ENCODE measurements at regions not wholly inside any gene's neighbourhood (a gene's known extent, or its start where the extent isn't known, plus 50 kb on each side); places are given as distances from the start of the nearest gene placed in this dataset.

- DNase-seq (ENCODE audit: low spot score), result no peak
These were observed 270.8 kb downstream of the PRDM2 start for GRCh38 chr1:13970631-13971247.

DNA sequence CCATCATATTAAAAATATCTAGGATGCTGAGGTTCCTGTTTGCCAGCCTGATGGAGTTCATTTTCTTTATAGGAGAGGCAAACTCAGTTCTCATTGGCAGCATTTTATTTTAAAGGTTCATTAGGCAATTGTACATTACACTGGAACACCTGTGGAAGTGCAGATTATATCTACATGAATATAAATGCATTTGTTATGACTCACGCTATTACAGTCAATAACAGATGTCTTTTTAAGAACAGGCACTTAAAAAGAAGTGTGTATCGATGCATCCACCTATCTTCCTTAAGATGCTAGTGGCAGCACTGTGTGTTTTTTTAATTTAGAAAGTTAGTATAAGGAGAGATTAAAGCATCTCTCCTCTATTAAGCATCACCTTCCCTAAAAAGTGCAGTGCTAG, 276.5 kb downstream of the PRDM2 start:
- no peak for DNase-seq (ENCODE audit: low spot score)

DNA sequence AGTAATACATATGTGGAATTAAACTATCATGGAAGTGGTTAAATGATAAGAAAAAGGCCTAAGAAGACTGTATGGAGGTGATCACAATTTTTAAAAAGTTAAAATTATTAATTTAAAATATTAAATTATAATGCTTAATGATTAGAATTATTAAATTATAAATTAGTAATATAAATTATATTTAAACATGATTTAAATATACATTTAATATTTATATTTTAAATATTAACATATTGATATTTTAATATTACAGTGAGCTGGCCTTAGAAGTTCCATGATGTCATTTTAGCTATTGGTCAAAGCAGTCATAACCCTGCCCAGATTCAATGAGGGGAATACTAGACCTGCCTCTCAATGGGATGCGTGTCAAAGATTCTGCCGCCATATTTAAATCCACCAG, 281.2 kb downstream of the PRDM2 start:
- DNase-seq (ENCODE audit: low spot score), result no peak

DNA sequence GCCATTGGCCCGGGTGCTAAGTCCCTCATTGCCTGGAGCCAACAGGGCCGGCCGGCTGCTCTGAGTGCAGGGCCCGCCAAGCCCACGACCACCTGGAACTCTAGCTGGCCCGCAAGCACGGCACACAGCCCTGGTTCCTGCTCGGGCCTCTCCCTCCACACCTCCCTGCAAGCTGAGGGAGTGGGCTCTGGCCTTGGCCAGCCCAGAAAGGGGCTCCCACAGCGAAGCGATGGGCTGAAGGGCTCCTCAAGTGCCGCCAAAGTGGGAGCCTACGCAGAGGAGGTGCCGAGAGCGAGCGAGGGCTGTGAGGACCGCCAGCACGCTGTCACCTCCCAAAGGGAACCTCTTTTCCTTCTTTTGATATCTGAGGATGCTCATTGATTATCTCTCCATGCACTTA, 283.4 kb downstream of the PRDM2 start:
- DNase-seq (ENCODE audit: low spot score), result no peak

- DNase-seq (ENCODE audit: low spot score), result no peak
These were observed 291.0 kb downstream of the PRDM2 start for GRCh38 chr1:13990939-13991338.

DNA sequence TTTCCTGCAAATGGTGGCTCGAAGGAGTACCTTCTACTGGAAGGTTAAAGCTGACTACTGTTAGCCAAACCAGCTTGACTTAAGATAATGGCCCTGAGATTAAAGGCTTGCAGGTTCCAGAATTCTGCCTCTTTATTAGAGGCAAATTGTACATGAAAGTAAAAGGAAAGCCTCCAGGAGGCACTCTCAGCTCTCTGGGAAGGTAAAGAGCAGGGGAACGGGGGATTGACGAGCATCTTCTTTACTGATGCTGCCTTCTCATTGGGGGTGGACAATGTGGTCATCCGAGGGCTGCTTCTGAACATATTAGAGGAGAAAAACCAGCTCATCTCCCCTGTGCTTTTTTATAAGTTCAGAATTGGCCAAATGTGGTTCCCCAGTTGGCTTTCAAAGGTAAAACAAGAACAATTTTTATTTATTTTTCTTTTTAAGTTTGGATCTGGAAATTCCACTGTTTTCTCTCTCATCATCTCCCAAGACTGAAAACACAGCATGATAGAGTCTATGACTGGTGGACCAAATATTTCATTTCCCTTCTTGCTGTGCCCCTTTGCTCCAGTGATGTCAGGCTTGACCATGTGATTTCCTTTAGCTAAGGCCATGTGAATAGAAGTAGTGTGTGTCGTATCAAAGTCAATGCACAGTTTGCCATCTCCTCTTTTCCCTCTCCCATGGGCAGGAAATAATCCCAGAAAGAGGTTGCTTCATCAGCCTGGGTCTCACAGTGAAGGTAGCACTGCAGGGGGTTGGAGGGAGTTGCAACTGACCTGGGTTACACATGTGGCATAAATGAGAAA, 292.7 kb downstream of the PRDM2 start:
- no peak for DNase-seq (ENCODE audit: low spot score)

DNA sequence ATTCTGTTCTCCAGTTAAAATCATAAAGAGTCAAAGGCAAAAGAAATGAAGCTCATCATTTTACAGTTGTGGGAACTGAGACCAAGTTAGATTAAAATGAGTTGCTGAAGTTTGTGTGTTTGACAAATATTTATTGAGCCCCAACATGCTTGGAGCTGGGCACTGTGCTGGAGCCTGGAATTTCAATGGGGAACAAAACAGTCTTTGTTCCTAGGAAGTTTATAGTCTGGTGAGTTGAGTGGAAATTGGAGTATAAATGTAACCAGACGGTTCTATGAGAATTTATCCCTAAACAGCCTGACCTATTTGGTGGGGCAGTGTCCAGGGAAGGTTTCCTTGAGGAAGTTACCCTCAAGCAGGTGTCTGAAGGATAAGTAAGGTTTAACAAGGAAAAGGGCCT, 294.4 kb downstream of the PRDM2 start:
- DNase-seq (ENCODE audit: low spot score), result no peak

DNA sequence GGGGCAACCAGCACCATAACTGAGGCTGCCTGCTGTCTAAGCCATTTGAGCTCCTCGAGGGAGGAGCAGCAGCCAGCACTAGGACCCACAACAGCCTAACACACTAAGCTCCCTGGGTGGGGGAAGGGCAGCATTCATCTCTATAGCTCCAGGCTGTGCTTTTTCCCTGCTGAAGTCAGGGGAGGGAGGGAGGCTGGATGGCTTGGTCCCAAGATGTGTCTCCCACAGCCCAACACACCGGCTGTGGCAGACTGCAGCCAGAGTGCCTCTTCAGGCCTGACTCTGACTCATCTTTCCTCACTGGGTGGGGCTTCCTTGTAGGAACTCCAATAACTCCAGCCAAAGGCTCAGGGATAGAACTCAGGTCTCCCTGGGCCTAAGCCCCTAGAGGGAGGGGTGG, 296.3 kb downstream of the PRDM2 start:
- no peak for DNase-seq (ENCODE audit: low spot score)

GRCh38 chr1:14003552-14003951, 303.6 kb downstream of the PRDM2 start:
- no peak for DNase-seq (ENCODE audit: low spot score)

DNA sequence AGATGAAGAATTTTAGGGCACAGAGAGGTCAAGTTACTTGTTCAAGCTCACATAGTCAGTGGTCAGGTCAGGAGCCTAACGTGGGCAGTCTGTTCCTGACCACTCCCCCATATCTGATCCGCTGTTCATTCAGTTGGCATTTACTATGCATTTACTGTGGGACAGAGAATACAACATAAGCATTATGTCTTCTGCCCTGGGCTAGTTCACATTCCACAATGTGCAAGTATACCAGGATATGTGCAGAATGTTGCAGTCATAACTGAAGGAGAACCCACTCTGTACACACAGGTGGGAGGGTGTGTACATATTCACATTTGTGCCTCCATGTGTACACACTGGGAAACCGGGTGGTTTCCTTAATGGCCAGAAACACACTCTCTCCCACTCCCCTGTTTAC, 309.6 kb downstream of the PRDM2 start:
- no peak for DNase-seq (ENCODE audit: low spot score)

GRCh38 chr1:14010476-14010875, 310.5 kb downstream of the PRDM2 start:
- no peak for DNase-seq (ENCODE audit: low spot score)

DNA sequence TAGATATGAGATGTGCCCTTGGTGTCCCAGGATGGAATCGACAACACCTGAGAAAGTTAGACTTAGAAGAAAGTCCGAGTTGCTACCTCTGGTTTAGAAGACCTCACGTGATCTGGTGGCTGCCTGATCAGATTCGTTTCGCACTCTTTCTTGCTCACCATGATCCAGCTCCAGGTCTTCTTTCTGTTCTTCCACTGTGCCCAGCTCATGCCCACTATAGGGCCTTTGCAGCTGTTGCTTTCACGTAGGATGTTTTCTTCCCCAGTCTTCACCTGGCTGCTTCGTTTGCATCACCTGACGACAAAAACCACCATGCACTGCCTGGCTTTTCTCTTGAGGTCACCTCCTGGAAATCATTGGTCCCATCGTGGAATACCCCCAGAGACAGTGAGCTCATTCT, 311.1 kb downstream of the PRDM2 start:
- no peak for DNase-seq (ENCODE audit: low spot score)

GRCh38 chr1:14011888-14012287, 311.9 kb downstream of the PRDM2 start:
- no peak for DNase-seq (ENCODE audit: low spot score)

- DNase-seq (ENCODE audit: low spot score), result no peak
These were observed 314.9 kb downstream of the PRDM2 start for GRCh38 chr1:14014929-14015328.

DNA sequence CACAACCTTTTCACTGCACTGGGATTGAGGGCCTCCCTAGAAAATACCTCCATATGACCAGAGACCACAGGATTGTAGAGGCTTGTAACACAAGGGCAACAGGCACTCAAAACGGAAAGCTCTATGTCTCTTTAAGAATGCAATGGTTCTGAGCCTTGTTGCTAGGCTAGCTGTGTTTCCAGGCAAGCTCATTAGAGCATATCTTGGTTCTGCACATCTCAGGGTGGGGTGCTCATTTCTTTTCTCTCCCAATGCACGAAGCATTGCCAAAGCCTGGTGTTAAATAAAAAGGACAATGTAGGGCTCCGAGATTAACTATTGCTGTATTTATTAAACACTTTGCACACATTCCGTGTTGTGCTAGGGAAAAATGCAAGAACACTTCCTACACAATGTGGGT, 315.9 kb downstream of the PRDM2 start:
- no peak for DNase-seq (ENCODE audit: low spot score)

DNA sequence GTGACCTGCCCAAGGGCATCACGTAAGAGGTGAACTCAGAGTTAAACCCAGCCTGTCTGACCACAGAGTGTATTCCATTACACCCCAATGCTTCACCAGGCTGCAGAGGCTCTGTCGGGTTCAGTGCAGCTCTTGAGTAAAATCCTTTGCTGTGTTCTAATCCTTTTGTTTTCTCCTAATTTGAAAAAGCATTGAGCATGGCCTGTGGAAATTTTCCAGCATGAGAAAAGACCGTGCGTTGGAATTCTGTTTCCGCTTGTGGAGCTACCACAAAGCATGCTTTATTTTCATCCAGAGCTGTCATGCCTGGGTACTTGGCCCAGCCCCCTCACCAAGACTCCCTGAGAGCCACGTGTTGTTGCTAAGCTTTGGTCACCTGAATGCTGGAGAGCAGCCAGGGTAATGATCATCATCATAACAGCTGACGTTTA, 317.6 kb downstream of the PRDM2 start:
- DNase-seq (ENCODE audit: low spot score), result no peak

DNA sequence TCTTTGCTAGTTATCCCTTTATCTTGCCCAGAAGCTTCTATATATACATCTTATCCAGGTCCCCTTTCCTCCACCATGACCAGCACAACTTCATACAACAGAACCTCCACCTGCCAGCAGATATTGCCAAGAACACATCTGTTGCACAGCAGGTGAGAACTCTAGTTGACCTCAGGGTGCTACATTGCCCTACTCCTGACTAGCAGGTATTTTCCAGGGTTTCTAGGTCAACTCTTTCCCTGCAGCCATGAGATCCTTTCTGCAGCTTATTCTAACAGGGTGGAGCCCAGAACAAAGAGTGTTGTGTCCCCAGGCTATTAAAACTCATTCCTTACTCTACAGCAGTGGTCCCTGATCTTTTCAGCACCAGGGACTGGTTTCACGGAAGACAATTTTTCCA, 319.5 kb downstream of the PRDM2 start:
- no peak for DNase-seq (ENCODE audit: low spot score)

DNA sequence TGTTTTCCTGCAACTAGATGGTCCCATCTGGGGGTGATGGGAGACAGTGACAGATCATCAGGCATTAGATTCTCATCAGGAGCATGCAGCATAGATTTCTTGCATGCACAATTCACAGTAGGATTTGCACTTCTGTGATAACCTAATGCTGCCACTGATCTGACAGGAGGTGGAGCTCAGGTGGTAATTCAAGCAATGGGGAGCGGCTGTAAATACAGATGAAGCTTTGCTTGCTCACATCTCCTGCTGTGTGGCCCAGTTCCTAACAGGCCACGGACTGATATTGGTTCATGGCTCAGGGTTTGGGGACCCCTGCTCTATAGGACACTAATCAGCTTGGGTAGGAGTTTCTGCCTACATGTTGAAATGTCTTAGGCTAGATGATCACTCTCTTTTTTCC, 320.0 kb downstream of the PRDM2 start:
- no peak for DNase-seq (ENCODE audit: low spot score)

DNA sequence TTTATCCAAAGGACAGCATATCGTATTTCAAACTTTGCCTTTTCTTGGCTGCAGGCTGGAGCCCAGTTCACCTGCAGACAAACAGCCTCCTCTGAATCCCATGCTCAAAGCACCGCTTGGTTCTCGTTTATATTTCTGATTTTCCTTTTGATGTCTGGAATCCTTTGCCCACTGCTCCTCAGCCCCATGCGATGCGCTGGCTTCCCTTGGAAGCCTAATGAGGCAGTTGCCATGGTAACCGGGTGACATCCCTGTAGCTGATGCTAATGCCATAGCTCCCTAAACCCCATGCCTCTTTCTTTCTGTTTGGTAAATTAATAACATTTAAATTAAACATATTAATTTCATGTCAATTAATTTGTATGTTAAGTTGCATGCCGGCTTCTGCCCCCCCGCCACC, 327.1 kb downstream of the PRDM2 start:
- no peak for DNase-seq (ENCODE audit: low spot score)

DNA sequence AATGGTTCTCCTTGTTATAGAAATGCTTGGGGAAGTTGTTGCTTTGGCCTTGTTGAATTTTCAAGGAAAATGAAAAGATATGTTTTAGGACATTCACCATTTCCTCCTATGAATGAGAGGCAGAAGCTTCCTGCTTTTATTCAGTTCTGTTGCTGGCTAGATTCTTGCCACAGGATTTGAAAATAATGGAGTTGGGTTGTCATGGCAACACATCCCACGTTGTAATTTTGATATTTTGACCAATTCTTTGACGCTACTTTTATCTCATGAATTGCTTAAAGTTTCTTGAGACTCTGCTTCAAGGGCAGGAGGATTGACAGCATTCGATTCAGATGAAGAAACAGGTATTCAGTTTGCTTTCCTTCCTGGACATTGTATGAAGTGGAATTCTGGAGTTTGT, 331.5 kb downstream of the PRDM2 start:
- no peak for DNase-seq (ENCODE audit: low spot score)

GRCh38 chr1:14034506-14034905, 334.5 kb downstream of the PRDM2 start:
- DNase-seq (ENCODE audit: low spot score), result no peak

DNA sequence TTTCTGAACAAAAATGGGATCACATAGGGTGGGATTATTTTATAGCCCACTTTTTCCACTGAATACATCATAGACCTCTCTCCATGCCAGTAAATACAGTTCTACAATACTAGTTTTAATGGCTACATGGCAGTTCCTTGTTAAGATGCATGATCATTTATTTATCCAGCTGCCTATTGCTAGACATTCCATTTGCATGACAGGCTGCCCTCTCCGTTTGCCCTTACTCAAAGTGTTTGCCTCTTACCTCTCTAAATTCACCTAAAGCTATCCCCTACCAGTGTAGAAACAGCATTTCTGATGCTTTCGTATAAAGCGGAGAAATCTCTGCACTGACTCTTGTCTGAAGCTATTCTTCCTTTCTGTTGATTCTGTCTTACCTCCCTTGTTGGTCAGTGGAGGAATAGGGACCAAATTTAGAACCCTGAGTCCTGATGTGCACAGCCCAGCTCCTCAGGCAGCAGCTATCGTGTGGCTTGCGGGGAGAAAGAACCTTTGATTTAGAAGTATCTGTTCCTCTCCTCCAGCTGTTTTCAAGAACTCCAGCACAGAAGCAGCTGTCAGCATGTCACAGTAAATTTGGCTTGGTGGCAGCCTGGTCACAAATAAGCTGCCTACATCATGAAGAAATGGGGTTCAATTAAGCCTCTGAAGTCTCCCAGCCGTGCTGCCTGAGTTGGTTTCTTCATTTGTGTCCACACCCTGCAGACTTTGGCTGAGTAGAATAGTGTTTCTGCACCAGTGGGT, 337.3 kb downstream of the PRDM2 start:
- no peak for DNase-seq (ENCODE audit: low spot score)
